GM12878 (cell line): ENCODE measurements at regions not wholly inside any gene's neighbourhood (a gene's known extent, or its start where the extent isn't known, plus 50 kb on each side); places are given as distances from the start of the nearest gene placed in this dataset.

Experiments
- ATAC-seq: fragments of 200-7000 bp; cut with Tn5 transposase; 3 replicates; pipeline ENCODE4 v1.9.1; 2020; ENCODE audit warnings: mild to moderate bottlenecking, moderate library complexity
- BruUV-seq: library from RNA; stranded (reverse); fragments of 400-500 nt; replicated peaks from 2 replicates; lab custom pipeline; 2021; lab: Mats Ljungman, UMichigan
- CTCF ChIA-PET: fragments of 300-600 bp; sonication (Branson Sonifier 250); formaldehyde crosslinking; extraction: SDS; loops from one replicate; lab custom pipeline; 2021; ENCODE audit warnings: inconsistent platforms; lab: Yijun Ruan, JAX
- POLR2A ChIA-PET: fragments of 350-600 bp; formaldehyde crosslinking; extraction: SDS; loops from one replicate; lab custom pipeline; 2021; ENCODE audit warnings: inconsistent platforms; lab: Charles Lee
- RAD21 ChIA-PET: fragments of 300-600 bp; sonication (Branson Sonifier 250); formaldehyde crosslinking; loops from one replicate; lab custom pipeline; 2023; ENCODE audit warnings: antibody characterized with exemption; ENCODE audit not compliant: unreplicated experiment; lab: Charles Lee
- SMC1A ChIA-PET: fragments of 300-600 bp; sonication (Branson Sonifier 250); formaldehyde crosslinking; loops from one replicate; lab custom pipeline; 2023; ENCODE audit not compliant: unreplicated experiment, uncharacterized antibody; lab: Charles Lee
- DNase-seq: peaks from one replicate; pipeline ENCODE4 v3.0.0-alpha.2; 2011; ENCODE audit warnings: low read depth, low spot score
- FAIRE-seq: peaks from 3 replicates; lab custom pipeline; 2011; peaks lifted over from hg19 to GRCh38; lab: Jason Lieb, UNC
- H2AFZ ChIP-seq: 2 replicates; pipeline ENCODE4 v1.6.0; 2011; ENCODE audit warnings: low read depth, low read length, control low read depth; ENCODE audit not compliant: control insufficient read depth
- H3K27ac ChIP-seq: 2 replicates; pipeline ENCODE4 v1.5.1; 2011; ENCODE audit warnings: control low read depth; ENCODE audit not compliant: control insufficient read depth, insufficient read depth
- H3K27me3 ChIP-seq, 2 experiments: replicated peaks in 1 of 2; 2 replicates each; pipeline versions ENCODE4 v1.6.0 to v1.6.1; 2011; ENCODE audit warnings: low read length in 1 of 2; ENCODE audit not compliant: control insufficient read depth in 2 of 2, insufficient read depth in 2 of 2
- H3K36me3 ChIP-seq, 2 experiments: 2 replicates each; pipeline ENCODE4 v1.5.1; 2011; ENCODE audit warnings: low read length in 1 of 2; ENCODE audit not compliant: control insufficient read depth in 2 of 2, insufficient read depth in 2 of 2
- H3K4me1 ChIP-seq: 2 replicates; pipeline ENCODE4 v1.6.1; 2011; ENCODE audit warnings: mild to moderate bottlenecking, low read length, moderate library complexity, mixed read lengths; ENCODE audit not compliant: control insufficient read depth, insufficient read depth
- H3K4me2 ChIP-seq: 2 replicates; pipeline ENCODE4 v1.6.0; 2011; ENCODE audit warnings: control low read depth; ENCODE audit not compliant: control insufficient read depth, insufficient read depth
- H3K4me3 ChIP-seq: fragments of 200-600 bp; sonication (generic); 2 replicates; pipeline ENCODE4 v1.5.1; 2016
- H3K79me2 ChIP-seq: 2 replicates; pipeline ENCODE4 v1.6.0; 2011; ENCODE audit warnings: low read length; ENCODE audit not compliant: control insufficient read depth, insufficient read depth
- H3K9ac ChIP-seq: 2 replicates; pipeline ENCODE4 v1.8.0; 2011; ENCODE audit warnings: low read length, control low read depth, mixed read lengths; ENCODE audit not compliant: control insufficient read depth, insufficient read depth
- H3K9me3 ChIP-seq: replicated peaks from 3 replicates; pipeline ENCODE4 v1.5.1; 2011; ENCODE audit warnings: mild to moderate bottlenecking, low read length; ENCODE audit not compliant: control insufficient read depth, insufficient read depth
- H4K20me1 ChIP-seq: 2 replicates; pipeline ENCODE4 v1.6.0; 2011; ENCODE audit not compliant: control insufficient read depth, insufficient read depth
- BCL3 ChIP-seq: IDR thresholded peaks from 2 replicates; pipeline ENCODE4 v1.6.1; 2011; ENCODE audit warnings: borderline replicate concordance, low read depth, mild to moderate bottlenecking, moderate library complexity, low read length; ENCODE audit not compliant: insufficient read depth, poor library complexity, severe bottlenecking
- BCLAF1 ChIP-seq: fragments of 450-650 bp; IDR thresholded peaks from 2 replicates; pipeline ENCODE4 v1.6.1; 2017; ENCODE audit warnings: antibody characterized with exemption, mild to moderate bottlenecking, moderate library complexity
- CBFB ChIP-seq: IDR thresholded peaks from 2 replicates; pipeline ENCODE4 v1.6.1; 2016; ENCODE audit warnings: antibody characterized with exemption, low read depth
- CBX3 ChIP-seq: fragments of 200-600 bp; sonication (generic); IDR thresholded peaks from 2 replicates; pipeline ENCODE4 v1.6.1; 2016; ENCODE audit warnings: low read depth, borderline replicate concordance
- CEBPB ChIP-seq, 2 experiments: fragments of 150-350 bp in 1 of 2; IDR thresholded peaks; 2 replicates each; pipeline ENCODE4 v1.6.1; 2012 to 2014; ENCODE audit warnings: low read depth in 2 of 2, low read length in 2 of 2, borderline replicate concordance in 1 of 2, inconsistent platforms in 1 of 2
- E2F4 ChIP-seq: IDR thresholded peaks from 2 replicates; pipeline ENCODE4 v1.6.1; 2012; ENCODE audit warnings: low read depth, low read length, improper control_type of control experiment
- FOXM1 ChIP-seq: IDR thresholded peaks from 2 replicates; pipeline ENCODE4 v1.6.1; 2012; ENCODE audit warnings: low read depth, mild to moderate bottlenecking, inconsistent platforms, low read length, moderate library complexity
- HDGF ChIP-seq: fragments of 450-650 bp; IDR thresholded peaks from 2 replicates; pipeline ENCODE4 v1.6.1; 2016; ENCODE audit warnings: antibody characterized with exemption
- IRF3 ChIP-seq: fragments of 450-650 bp; IDR thresholded peaks from 2 replicates; pipeline ENCODE4 v1.6.1; 2014; ENCODE audit warnings: mild to moderate bottlenecking
- NFXL1 ChIP-seq: fragments of 450-650 bp; IDR thresholded peaks from 2 replicates; pipeline ENCODE4 v1.6.1; 2017; ENCODE audit warnings: antibody characterized with exemption, mild to moderate bottlenecking, borderline replicate concordance
- NKRF ChIP-seq: fragments of 450-650 bp; conservative IDR thresholded peaks from 2 replicates; pipeline ENCODE4 v1.6.1; 2017; ENCODE audit warnings: mild to moderate bottlenecking, moderate library complexity
- NRF1 ChIP-seq: conservative IDR thresholded peaks from 2 replicates; pipeline ENCODE4 v1.6.1; 2011; ENCODE audit warnings: mild to moderate bottlenecking, low read depth, low read length, improper control_type of control experiment
- PAX5 ChIP-seq: IDR thresholded peaks from 2 replicates; pipeline ENCODE4 v1.6.1; 2011; ENCODE audit warnings: low read depth, low read length, borderline replicate concordance
- POLR2A ChIP-seq: IDR thresholded peaks from 2 replicates; pipeline ENCODE4 v1.6.1; 2011; ENCODE audit warnings: low read depth, mild to moderate bottlenecking, low read length
- TCF7 ChIP-seq: IDR thresholded peaks from 2 replicates; pipeline ENCODE4 v1.6.1; 2014; ENCODE audit warnings: antibody characterized with exemption, borderline replicate concordance
- WGBS: methylation state at CpG from one replicate; pipeline ENCODE4 v1.1.6; 2016; ENCODE audit warnings: low lambda C conversion rate; ENCODE audit not compliant: insufficient replicate concordance, insufficient coverage; ENCODE audit errors: missing lambda C conversion rate; 5-methylcytosine and 5-hydroxymethylcytosine counted together
- in situ Hi-C: fragments of 300-500 bp; cut with MboI; formaldehyde crosslinking; loops from 9 replicates; pipeline ENCODE4 v1.14.3; 2018; ENCODE audit warnings: mixed read lengths
- intact Hi-C: fragments of 100-400 bp; cut with micrococcal nuclease; formaldehyde crosslinking; loops from one replicate; pipeline ENCODE4 v1.14.2; 2022; ENCODE audit not compliant: unreplicated experiment

GRCh38 chr15:25181293-25182097 lies 226.7 kb downstream of the SNRPN start:
- no peak overlapping the region for H3K4me2 ChIP-seq
- 30% methylated on average over 16 of the region's 17 CpGs for WGBS
- ChIA-PET CTCF (no interaction called here), POLR2A (no interaction called here), SMC1A (no interaction called here), RAD21 (no interaction called here)
- H3K4me1 ChIP-seq = no peaks in the 10 kb centered on the region
- H3K4me3 ChIP-seq = no peak overlapping the region
- no TSS peak for BruUV-seq
- no peaks in the 10 kb centered on the region for H4K20me1 ChIP-seq
- H2AFZ ChIP-seq = no peak overlapping the region
- no peaks in the 10 kb centered on the region for H3K79me2 ChIP-seq
- H3K27ac ChIP-seq = no peak overlapping the region
- intact Hi-C loops = no loop called here
- FAIRE-seq (no peak), ATAC-seq (no peak), DNase-seq (no peak)
- in situ Hi-C loops = loop anchor here (25.0 kb wide), 1 partner anchor 556 kb away; no protein-coding TSS in a partner anchor
- no peak overlapping the region for H3K9ac ChIP-seq
- H3K36me3 ChIP-seq = no peaks in the 10 kb centered on the region
- H3K27me3 ChIP-seq = no peaks in the 10 kb centered on the region
- H3K9me3 ChIP-seq = no peaks in the 10 kb centered on the region; the same call in 2 of the 3 replicates
- no peak for TF ChIP-seq HDGF
- no peak for TF ChIP-seq TCF7
- TF ChIP-seq PAX5 = no peak
- TF ChIP-seq CBFB = no peak
- TF ChIP-seq POLR2A = no peak
- no peak for TF ChIP-seq BCLAF1
- no peak for TF ChIP-seq NRF1
- no peak for TF ChIP-seq BCL3
- no peak for TF ChIP-seq FOXM1
- TF ChIP-seq NFXL1 = no peak
- no peak for TF ChIP-seq CBX3
- TF ChIP-seq IRF3 = no peak
- TF ChIP-seq NKRF = no peak
- TF ChIP-seq E2F4 = no peak
- no peak for TF ChIP-seq CEBPB (IDR thresholded peaks at IDR 0.05; ENCODE audit: borderline replicate concordance in 1 of 2, low read depth in 2 of 2, low read length in 2 of 2)
